Mesenchymal stem cell (in vitro differentiated cells and primary cell): ENCODE measurements at regions not wholly inside any gene's neighbourhood (a gene's known extent, or its start where the extent isn't known, plus 50 kb on each side); places are given as distances from the start of the nearest gene placed in this dataset.

ENCODE experiments used
- DNase-seq: peaks from one replicate; pipeline ENCODE4 v3.0.0-alpha.2; 2013
- H2AFZ ChIP-seq: one replicate; pipeline ENCODE4 v1.6.1; 2013; ENCODE audit warnings: low read depth, mild to moderate bottlenecking, control low read depth, inconsistent platforms, low read length, moderate library complexity
- H2AK5ac ChIP-seq: 2 replicates; pipeline ENCODE4 v1.6.1; 2013; ENCODE audit warnings: low read length, moderate library complexity, mild to moderate bottlenecking, inconsistent platforms; ENCODE audit not compliant: severe bottlenecking
- H2BK120ac ChIP-seq: one replicate; pipeline ENCODE4 v1.6.1; 2013; ENCODE audit warnings: low read depth, mild to moderate bottlenecking, inconsistent platforms, low read length, moderate library complexity
- H2BK12ac ChIP-seq, 2 experiments: one replicate each; pipeline ENCODE4 v1.6.1; 2013; ENCODE audit warnings: inconsistent platforms in 2 of 2, low read length in 2 of 2, mild to moderate bottlenecking in 2 of 2, moderate library complexity in 2 of 2, control low read depth in 1 of 2
- H2BK15ac ChIP-seq: one replicate; pipeline ENCODE4 v1.6.1; 2013; ENCODE audit warnings: mild to moderate bottlenecking, low read depth, inconsistent platforms; ENCODE audit not compliant: poor library complexity, severe bottlenecking
- H2BK5ac ChIP-seq: 2 replicates; pipeline ENCODE4 v1.6.1; 2013; ENCODE audit warnings: low read depth, mild to moderate bottlenecking, low read length, control low read depth, inconsistent platforms; ENCODE audit not compliant: poor library complexity, severe bottlenecking
- H3K14ac ChIP-seq, 2 experiments: one replicate each; pipeline ENCODE4 v1.6.1; 2013; ENCODE audit warnings: inconsistent platforms in 2 of 2, low read length in 2 of 2, control low read depth in 1 of 2, mild to moderate bottlenecking in 1 of 2, moderate library complexity in 1 of 2
- H3K18ac ChIP-seq, 2 experiments: one replicate each; pipeline ENCODE4 v1.6.1; 2013; ENCODE audit warnings: inconsistent platforms in 2 of 2, low read length in 2 of 2, control low read depth in 1 of 2, low read depth in 1 of 2, mild to moderate bottlenecking in 1 of 2
- H3K23ac ChIP-seq, 2 experiments: one replicate each; pipeline ENCODE4 v1.6.1; 2013; ENCODE audit warnings: inconsistent platforms in 2 of 2, low read length in 2 of 2, mild to moderate bottlenecking in 2 of 2, moderate library complexity in 2 of 2, control low read depth in 1 of 2
- H3K27ac ChIP-seq: 2 replicates; pipeline ENCODE4 v1.5.1; 2013; ENCODE audit warnings: mild to moderate bottlenecking, moderate library complexity, low read length, control low read depth, inconsistent platforms; ENCODE audit not compliant: poor library complexity, severe bottlenecking
- H3K27me3 ChIP-seq, 2 experiments: 2 replicates each; pipeline versions ENCODE4 v1.6.1 to v1.7.0; 2013; ENCODE audit warnings: low read length in 2 of 2, mild to moderate bottlenecking in 2 of 2, moderate library complexity in 2 of 2, control low read depth in 1 of 2, inconsistent platforms in 1 of 2; ENCODE audit not compliant: control insufficient read depth in 1 of 2, insufficient read depth in 1 of 2
- H3K36me3 ChIP-seq, 2 experiments: 2 replicates each; pipeline versions ENCODE4 v1.6.1 to v1.7.0; 2013; ENCODE audit warnings: low read length in 2 of 2, control low read depth in 1 of 2, inconsistent platforms in 1 of 2, low read depth in 1 of 2, mild to moderate bottlenecking in 1 of 2; ENCODE audit not compliant: insufficient read depth in 2 of 2, control insufficient read depth in 1 of 2
- H3K4ac ChIP-seq, 2 experiments: one replicate each; pipeline ENCODE4 v1.6.1; 2013; ENCODE audit warnings: inconsistent platforms in 2 of 2, low read length in 2 of 2, mild to moderate bottlenecking in 2 of 2, moderate library complexity in 2 of 2, control low read depth in 1 of 2, low read depth in 1 of 2
- H3K4me1 ChIP-seq: 2 replicates; pipeline ENCODE4 v1.6.1; 2013; ENCODE audit warnings: low read depth, low read length, control low read depth; ENCODE audit not compliant: control insufficient read depth, insufficient read depth
- H3K4me2 ChIP-seq: 2 replicates; pipeline ENCODE4 v1.6.1; 2013; ENCODE audit warnings: low read length, mild to moderate bottlenecking, inconsistent platforms; ENCODE audit not compliant: poor library complexity, severe bottlenecking
- H3K4me3 ChIP-seq, 2 experiments: 2 replicates each; pipeline versions ENCODE4 v1.5.1 to v1.7.0; 2013; ENCODE audit warnings: low read length in 2 of 2, mild to moderate bottlenecking in 2 of 2, control low read depth in 1 of 2, low read depth in 1 of 2; ENCODE audit not compliant: insufficient read depth in 1 of 2
- H3K79me1 ChIP-seq: replicated peaks from 2 replicates; pipeline ENCODE4 v1.6.1; 2013; ENCODE audit warnings: mild to moderate bottlenecking, control low read depth, low read length, inconsistent platforms; ENCODE audit not compliant: poor library complexity, severe bottlenecking
- H3K9ac ChIP-seq: 2 replicates; pipeline ENCODE4 v1.7.0; 2013; ENCODE audit warnings: mild to moderate bottlenecking, low read length, moderate library complexity
- H3K9me3 ChIP-seq: 2 replicates; pipeline ENCODE4 v1.7.0; 2013; ENCODE audit warnings: mild to moderate bottlenecking, low read length; ENCODE audit not compliant: control insufficient read depth
- H4K8ac ChIP-seq: one replicate; pipeline ENCODE4 v1.6.1; 2013; ENCODE audit warnings: inconsistent platforms, mild to moderate bottlenecking, low read length, moderate library complexity
- H4K91ac ChIP-seq: one replicate; pipeline ENCODE4 v1.6.1; 2013; ENCODE audit warnings: mild to moderate bottlenecking, low read length, inconsistent platforms
- WGBS: methylation state at CpG from one replicate; pipeline ENCODE4 v1.1.7; 2013; ENCODE audit warnings: mixed read lengths; 5-methylcytosine and 5-hydroxymethylcytosine counted together

DNA sequence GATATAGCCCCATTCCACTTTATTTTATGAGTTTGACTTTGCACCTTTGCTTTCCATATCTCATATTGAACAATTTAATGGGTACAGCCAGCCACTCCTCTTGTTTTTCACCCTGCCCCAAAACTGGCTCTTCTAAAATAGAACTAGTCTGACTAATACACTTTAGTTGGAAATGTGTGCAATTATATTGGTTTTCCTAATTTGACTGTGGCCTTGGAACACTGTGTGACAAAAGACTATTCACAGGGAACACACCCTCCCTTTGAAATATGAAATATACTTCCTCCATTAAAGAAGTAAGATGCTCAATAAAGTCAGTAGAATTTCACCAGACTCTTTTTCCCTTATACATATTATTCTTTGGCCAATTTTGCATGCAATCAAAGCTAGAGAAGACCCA lies 218.6 kb upstream of the DCN start:
- no peak overlapping the region for H2AK5ac ChIP-seq
- H3K4ac ChIP-seq = no peak overlapping the region
- no peaks in the 10 kb centered on the region for H3K4me1 ChIP-seq
- H2BK120ac ChIP-seq = no peak overlapping the region
- no peak overlapping the region for H3K27ac ChIP-seq
- no peak overlapping the region for H3K14ac ChIP-seq
- no peak overlapping the region for H3K4me3 ChIP-seq
- H3K4me2 ChIP-seq = no peak overlapping the region
- H3K27me3 ChIP-seq = no peaks in the 10 kb centered on the region
- H3K36me3 ChIP-seq = no peaks in the 10 kb centered on the region
- no peaks in the 10 kb centered on the region for H3K9me3 ChIP-seq
- H3K18ac ChIP-seq = no peak overlapping the region
- no peak overlapping the region for H3K9ac ChIP-seq
- no peak for DNase-seq
- H2AFZ ChIP-seq = no peak overlapping the region
- no peak overlapping the region for H4K8ac ChIP-seq
- no peak overlapping the region for H4K91ac ChIP-seq
- H2BK15ac ChIP-seq = no peak overlapping the region
- no peak overlapping the region for H2BK12ac ChIP-seq
- no peak overlapping the region for H3K23ac ChIP-seq
- H3K79me1 ChIP-seq = no peaks in the 10 kb centered on the region
- no peak overlapping the region for H2BK5ac ChIP-seq

DNA sequence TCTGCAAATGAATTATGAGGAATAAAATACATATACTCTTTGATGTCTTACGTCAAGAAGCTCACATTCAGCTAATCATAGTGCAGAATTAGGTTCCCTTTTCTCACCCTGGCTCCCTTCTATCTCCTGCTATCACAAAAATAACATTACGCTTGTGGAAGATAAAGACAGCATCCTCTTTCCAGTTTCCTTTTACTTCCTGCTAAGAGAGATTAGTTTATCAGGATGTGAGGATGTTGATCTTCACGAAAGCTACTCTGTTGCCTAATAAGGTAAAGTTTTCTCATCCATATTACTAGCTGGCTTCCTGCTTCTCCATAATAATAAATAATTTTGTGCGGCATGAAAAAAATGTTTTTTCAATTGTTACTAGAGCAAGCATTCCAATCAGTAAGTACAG lies 217.7 kb upstream of the DCN start:
- Histone ChIP-seq H3K14ac (no peak overlapping the region), H2BK15ac (no peak overlapping the region), H4K8ac (no peak overlapping the region), H3K4ac (no peak overlapping the region), H2AK5ac (no peak overlapping the region), H3K36me3 (no peaks in the 10 kb centered on the region), H3K4me3 (no peak overlapping the region), H4K91ac (no peak overlapping the region), H3K4me1 (no peaks in the 10 kb centered on the region), H3K27me3 (no peaks in the 10 kb centered on the region), H2BK12ac (no peak overlapping the region), H3K79me1 (no peaks in the 10 kb centered on the region), H3K27ac (no peak overlapping the region), H2BK120ac (no peak overlapping the region), H3K18ac (no peak overlapping the region), H2AFZ (no peak overlapping the region), H3K23ac (no peak overlapping the region), H2BK5ac (no peak overlapping the region), H3K4me2 (no peak overlapping the region), H3K9ac (no peak overlapping the region), H3K9me3 (no peaks in the 10 kb centered on the region)
- no peak for DNase-seq
- 100% methylated on average over 1 of the region's 4 CpGs for WGBS

DNA sequence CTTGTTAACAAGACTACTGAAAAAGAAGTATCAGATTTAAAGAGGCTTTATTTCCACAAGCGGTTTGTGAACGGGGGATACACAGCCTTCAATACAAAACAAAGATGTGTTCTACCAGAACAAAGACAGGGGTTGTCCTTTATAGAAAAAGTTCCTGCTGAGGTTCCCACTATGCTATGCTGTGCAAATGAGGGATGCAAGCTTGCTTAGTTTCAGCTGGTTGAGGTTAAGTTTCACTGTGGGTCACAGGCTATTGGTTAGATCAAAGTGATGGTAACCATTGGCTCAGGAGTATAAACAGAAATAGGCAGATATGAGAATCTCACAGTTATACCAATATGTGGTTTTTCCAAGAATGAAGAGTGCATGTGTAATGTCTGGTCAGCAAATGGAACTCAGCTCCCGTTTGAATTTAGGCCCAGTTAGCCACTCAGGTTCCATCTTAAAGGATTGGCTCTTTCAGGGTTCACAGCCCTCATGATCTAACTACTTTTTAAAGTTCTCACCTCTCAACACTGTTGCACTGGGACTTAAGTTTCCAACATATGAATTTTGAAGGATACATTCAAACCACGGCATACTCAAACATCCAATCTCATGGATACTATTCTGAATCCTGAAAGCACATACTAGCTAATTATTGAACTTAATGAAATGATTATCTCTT lies 215.4 kb upstream of the DCN start:
- WGBS = 100% methylated on average over 4 of the region's 4 CpGs
- H2AK5ac ChIP-seq = no peak overlapping the region
- H3K9ac ChIP-seq = no peak overlapping the region

DNA sequence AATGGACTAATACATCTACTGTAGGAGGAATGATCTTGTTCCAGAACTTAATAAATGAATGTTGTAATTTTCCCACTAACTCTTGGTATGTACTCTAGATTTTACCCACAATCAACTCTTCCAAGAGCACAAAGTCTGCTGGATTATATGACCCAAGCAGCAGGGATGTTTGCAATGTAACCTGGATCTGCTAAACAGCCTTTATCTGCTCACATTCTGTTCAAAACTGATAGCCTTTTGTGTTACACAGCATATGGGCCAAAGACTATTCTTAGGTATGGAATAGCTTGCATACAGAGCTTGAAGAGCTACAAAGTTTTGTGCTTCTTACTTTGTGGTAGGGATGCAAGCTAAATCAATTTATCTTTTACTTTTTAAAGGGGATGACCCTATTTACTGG lies 213.7 kb upstream of the DCN start:
- Histone ChIP-seq H3K9ac (no peak overlapping the region), H3K23ac (no peak overlapping the region), H3K27ac (no peak overlapping the region), H2AK5ac (no peak overlapping the region), H3K36me3 (no peaks in the 10 kb centered on the region), H2BK5ac (no peak overlapping the region), H2AFZ (no peak overlapping the region), H3K4me3 (no peak overlapping the region), H3K14ac (no peak overlapping the region), H4K8ac (no peak overlapping the region), H3K79me1 (no peaks in the 10 kb centered on the region), H3K18ac (no peak overlapping the region), H3K9me3 (no peaks in the 10 kb centered on the region), H2BK15ac (no peak overlapping the region), H3K4me2 (no peak overlapping the region), H4K91ac (no peak overlapping the region), H3K4ac (no peak overlapping the region), H2BK120ac (no peak overlapping the region), H2BK12ac (no peak overlapping the region), H3K4me1 (no peaks in the 10 kb centered on the region), H3K27me3 (peaks cover 0 to 4% of the 10 kb centered on the region in 2 experiments)
- DNase-seq = no peak

More for the DNA sequence above, 215.4 kb upstream of the DCN start:
- no peak overlapping the region for H3K4me3 ChIP-seq
- H4K8ac ChIP-seq = no peak overlapping the region
- no peak overlapping the region for H3K14ac ChIP-seq
- H3K4ac ChIP-seq = no peak overlapping the region
- no peak for DNase-seq
- H3K23ac ChIP-seq = no peak overlapping the region
- no peaks in the 10 kb centered on the region for H3K4me1 ChIP-seq
- no peak overlapping the region for H2AFZ ChIP-seq
- H3K18ac ChIP-seq = no peak overlapping the region
- H3K9me3 ChIP-seq = no peaks in the 10 kb centered on the region
- no peak overlapping the region for H3K27ac ChIP-seq
- H2BK5ac ChIP-seq = no peak overlapping the region
- H2BK120ac ChIP-seq = no peak overlapping the region
- no peaks in the 10 kb centered on the region for H3K79me1 ChIP-seq
- no peaks in the 10 kb centered on the region for H3K36me3 ChIP-seq
- H3K27me3 ChIP-seq = peaks cover 0 to 4% of the 10 kb centered on the region in 2 experiments
- no peak overlapping the region for H2BK15ac ChIP-seq
- no peak overlapping the region for H3K4me2 ChIP-seq
- no peak overlapping the region for H2BK12ac ChIP-seq
- no peak overlapping the region for H4K91ac ChIP-seq
